Activated CD8-positive, alpha-beta memory T cell treated with anti-CD3 and anti-CD28 coated beads for 36 hours (primary cell): ENCODE measurements at regions not wholly inside any gene's neighbourhood (a gene's known extent, or its start where the extent isn't known, plus 50 kb on each side); places are given as distances from the start of the nearest gene placed in this dataset.
"Not testable (repeated sequence)": the region's sequence is repeated elsewhere in the genome, so short reads cannot be mapped to it uniquely, and the experiment has no call there.

ENCODE experiments used
- CTCF ChIA-PET: fragments of 350-600 bp; sonication (Branson Sonifier 250); formaldehyde crosslinking; loops from one replicate; lab custom pipeline; 2021; ENCODE audit warnings: antibody characterized with exemption; lab: Charles Lee
- POLR2A ChIA-PET: fragments of 350-600 bp; sonication (Branson Sonifier 250); formaldehyde crosslinking; loops from one replicate; lab custom pipeline; 2021; ENCODE audit warnings: antibody characterized with exemption; lab: Charles Lee

DNA sequence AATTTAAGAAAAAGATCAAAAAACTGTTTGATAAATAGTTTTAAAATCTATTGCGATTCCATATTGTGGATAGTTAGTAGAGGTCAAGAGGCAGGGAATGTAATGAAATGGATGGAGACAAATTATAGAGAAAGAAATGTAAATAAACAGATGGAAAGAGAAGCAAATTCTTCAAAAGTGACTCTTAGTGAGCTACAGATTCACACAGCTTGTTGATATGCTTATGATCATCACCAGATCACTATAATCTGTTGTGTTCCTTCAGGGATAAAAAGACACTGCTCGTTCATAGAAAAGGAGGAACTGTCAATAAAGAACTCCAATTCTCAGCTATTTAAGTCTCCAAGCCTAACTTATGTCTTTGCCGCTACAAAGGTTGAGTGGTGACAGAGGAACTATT lies 251.4 kb upstream of the SEMA3C start:
- ChIA-PET CTCF (no interaction called here), POLR2A (no interaction called here)

- ChIA-PET POLR2A (no interaction called here), CTCF (no interaction called here)
These were observed 249.1 kb upstream of the SEMA3C start for GRCh38 chr7:81167934-81168333.

GRCh38 chr7:81165070-81165469 lies 246.2 kb upstream of the SEMA3C start:
- ChIA-PET CTCF (no interaction called here), POLR2A (no interaction called here)

- POLR2A ChIA-PET: no interaction called here
- CTCF ChIA-PET: no interaction called here
These were observed 244.1 kb upstream of the SEMA3C start for GRCh38 chr7:81162771-81163525.

DNA sequence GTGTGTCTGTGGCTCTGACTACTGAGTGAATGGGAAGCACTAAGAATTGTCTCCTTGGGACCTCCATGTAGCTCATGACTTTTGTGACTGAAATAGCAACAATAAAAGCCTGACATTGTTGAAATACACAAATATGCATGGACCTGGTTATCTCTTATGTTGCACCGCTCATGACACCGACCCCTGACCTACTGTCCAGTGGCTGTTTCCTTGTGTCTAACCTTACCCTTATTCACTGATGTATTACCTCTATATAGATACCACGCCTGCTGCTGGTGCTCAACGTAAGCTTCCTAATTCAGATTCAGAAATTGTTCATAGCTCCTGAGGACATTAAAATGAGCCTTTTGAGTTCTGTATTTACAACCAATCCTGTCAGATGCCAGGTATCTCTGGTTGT lies 243.4 kb upstream of the SEMA3C start:
- CTCF ChIA-PET: no interaction called here

DNA sequence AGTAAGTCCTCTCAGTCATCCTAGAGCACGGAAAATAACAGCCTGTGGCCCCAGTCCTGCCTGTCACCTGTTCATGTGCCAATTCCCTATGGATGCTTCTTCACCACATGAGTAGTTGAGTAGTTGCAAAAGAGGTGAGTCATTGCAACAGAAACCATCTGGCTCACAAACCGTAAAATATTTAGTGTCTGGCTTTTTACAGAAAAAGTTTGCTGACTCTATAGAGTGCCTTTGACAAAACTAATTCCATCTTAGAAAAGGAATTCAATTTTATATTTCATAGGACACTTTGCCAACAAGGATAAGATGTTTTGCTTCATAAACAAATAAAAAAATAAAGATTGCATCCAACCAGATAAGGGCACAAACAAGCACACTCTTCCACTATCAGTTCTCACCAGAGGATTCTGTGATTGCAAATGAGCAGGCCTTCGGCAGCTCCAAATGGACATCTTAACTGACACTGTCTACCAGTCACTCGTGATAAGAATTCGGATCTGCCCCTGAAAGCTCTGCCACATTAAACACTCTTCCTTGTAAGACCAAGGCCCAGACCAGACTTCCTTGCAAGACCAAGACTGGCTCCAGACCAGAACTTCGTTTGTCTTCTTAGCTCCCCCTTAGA lies 242.7 kb upstream of the SEMA3C start:
- POLR2A ChIA-PET: no interaction called here
- CTCF ChIA-PET: no interaction called here

More for the DNA sequence above, 243.4 kb upstream of the SEMA3C start:
- POLR2A ChIA-PET: no interaction called here

DNA sequence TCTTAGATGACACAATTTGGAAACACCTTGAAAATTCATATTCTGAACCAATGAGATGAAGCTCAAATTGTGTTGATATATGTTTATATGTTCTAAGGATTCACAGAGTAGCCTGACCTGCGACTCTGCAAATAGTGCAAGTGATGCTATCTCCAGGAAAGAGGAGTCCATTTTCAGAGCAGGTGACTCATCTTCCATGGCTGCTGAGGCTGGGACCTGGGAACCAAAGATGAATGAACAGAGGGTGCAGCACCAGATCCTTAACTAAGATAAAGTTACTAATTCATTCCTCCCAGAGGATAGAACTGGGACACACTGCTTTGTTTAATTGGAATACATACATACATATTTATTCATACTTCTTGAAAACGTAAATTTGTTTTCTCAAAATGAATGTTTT lies 240.6 kb upstream of the SEMA3C start:
- CTCF ChIA-PET: no interaction called here

GRCh38 chr7:81158189-81158588 lies 239.3 kb upstream of the SEMA3C start:
- POLR2A ChIA-PET: no interaction called here
- CTCF ChIA-PET: no interaction called here

More for the DNA sequence above, 240.6 kb upstream of the SEMA3C start:
- POLR2A ChIA-PET: no interaction called here

DNA sequence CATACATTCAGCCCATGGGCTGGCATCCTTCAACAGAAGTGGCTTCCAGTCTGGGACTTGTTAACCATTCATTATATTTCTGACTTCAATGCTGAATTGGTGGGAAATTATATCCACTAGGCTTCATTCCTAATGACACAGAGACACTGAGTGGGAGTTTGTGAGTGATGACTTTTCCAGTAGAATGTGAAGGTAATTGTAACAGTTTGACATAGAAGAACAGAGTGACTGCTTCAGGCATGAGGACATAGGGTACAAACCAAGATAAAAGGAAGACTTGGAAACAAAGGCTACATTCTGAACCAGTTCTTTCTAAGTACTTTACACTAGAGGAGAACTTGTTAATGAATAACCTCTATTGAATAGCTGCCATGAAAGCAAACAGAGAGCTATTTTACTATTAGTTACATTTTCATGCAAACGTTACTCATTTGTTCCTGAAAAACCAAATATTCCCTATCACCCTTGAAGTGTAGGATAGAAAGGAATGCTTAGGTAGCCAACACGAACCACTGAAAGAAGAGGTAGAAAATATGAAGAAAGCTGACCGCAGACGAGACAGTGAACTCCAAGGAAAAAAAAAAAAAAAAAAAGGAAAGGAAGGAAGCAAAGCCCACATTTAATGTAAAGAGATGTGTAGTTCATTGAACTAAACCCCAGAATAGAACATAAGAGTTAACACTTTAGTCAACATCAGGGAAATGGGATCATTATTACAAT lies 237.0 kb upstream of the SEMA3C start:
- POLR2A ChIA-PET: no interaction called here
- CTCF ChIA-PET: no interaction called here

DNA sequence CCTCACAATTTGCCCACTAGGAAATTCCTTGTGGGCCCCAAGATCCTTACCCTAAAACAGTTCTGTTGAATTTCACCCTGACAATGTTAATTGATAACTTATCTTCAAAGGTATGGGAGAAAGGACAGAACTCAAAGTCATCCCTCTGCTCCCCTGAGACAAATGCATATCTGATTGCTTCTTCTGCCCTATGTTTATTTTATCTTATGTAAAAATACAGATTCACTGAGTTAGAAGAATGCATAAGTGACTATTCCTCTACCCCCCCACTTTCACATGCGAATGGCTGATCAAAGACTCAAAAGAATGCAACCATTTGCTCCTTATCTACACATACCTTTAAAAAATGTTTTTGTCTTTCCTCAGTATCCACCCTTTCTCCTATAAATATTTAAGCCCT lies 235.7 kb upstream of the SEMA3C start:
- CTCF ChIA-PET: no interaction called here
- POLR2A ChIA-PET: no interaction called here

DNA sequence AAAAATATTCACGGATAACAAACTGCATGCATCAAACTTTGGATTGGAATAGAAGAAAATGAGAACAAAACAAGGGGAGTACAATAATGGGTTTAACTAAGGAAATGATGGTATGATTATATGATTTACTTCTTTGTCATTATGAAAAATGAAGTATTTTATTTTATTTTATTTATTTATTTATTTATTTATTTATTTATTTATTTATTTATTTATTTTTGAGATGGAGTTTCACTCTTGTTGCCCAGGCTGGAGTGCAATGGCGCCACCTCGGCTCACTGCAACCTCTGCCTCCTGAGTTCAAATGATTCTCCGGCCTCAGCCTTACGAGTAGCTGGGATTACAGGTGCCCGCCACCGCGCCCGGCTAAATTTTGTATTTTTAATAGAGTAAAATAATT lies 234.1 kb upstream of the SEMA3C start:
- POLR2A ChIA-PET, CTCF ChIA-PET: not testable (repeated sequence)

- ChIA-PET CTCF (no interaction called here), POLR2A (no interaction called here)
These were observed 232.1 kb upstream of the SEMA3C start for GRCh38 chr7:81150951-81151361.

DNA sequence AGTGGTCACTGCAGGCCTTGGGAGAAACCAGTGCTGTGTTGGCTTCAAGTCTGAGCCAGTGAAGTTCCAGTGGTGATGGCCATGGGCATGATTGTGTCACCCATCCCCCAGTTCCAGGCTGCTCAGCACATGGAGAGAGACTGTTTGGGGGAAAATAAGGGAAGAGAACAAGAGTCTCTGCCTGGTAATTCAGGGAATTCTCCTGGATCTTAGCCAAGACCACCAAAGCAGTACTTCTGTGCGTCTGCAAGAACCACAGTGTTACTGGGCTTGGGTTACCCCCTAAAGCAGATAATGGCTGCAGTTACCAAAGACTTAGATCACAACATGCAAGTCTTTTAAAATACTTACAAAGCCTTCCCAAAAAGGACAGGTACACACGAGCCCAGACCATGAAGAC lies 225.0 kb upstream of the SEMA3C start:
- CTCF ChIA-PET: no interaction called here
- POLR2A ChIA-PET: no interaction called here

- POLR2A ChIA-PET: not testable (repeated sequence)
These were observed 222.7 kb upstream of the SEMA3C start for GRCh38 chr7:81141257-81142205.

DNA sequence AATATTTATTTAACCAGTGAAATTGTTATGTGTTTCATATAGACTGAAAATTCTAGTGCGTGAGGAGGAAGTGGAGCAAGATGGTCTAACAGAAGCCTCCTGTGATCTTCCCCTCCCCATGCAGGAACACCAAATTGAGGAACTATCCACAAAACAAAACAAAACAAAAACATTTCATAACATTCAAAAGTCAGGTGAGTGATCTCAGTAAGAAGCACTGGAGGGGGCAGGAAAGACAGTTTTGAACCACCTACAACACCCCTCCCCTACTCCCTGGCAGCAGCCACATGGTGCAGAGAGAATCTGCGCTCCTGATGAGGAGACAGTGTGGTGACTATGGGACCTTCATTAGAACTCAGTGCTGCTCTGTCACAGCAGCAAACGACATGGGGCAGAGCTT lies 221.9 kb upstream of the SEMA3C start:
- CTCF ChIA-PET: no interaction called here
- POLR2A ChIA-PET: no interaction called here

More at GRCh38 chr7:81141257-81142205, 222.7 kb upstream of the SEMA3C start:
- CTCF ChIA-PET: not testable (repeated sequence)

DNA sequence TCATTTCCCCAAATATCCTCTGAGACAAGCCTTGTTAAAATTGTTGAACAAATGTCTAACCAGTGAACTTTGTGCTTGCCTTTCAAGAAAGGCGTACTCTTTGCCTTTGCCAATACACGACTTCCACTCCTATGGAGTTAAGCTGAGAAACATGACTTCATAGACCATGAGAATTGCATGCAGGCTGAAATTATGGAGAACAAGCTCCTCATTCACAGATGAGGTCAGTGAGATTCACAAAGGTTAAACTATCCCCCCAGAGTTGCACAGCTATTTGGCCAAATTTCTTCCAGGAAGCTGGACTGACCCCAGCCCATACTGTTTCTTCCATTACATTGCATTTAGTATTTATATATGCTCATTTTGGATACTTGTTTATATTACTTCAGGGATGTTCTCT lies 221.4 kb upstream of the SEMA3C start:
- POLR2A ChIA-PET: no interaction called here
- CTCF ChIA-PET: no interaction called here

DNA sequence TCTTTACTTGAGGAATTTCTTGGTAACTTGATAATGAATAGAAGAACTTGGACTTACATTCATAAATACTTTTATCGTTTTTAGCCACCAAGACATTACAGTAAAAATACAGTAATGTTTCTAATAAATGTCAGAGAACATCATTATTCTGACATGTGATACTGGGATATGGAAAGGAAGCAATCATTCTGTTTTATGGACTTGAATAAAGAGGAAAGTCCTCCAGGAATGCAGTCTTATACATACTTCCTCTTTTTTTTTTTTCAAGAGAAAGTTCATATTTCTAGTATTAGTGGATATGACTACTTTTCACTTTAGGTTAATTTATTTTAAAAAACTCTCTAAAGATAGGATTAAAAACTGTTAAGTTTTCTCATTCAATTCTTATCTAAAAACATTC lies 220.0 kb upstream of the SEMA3C start:
- POLR2A ChIA-PET: no interaction called here
- CTCF ChIA-PET: no interaction called here

DNA sequence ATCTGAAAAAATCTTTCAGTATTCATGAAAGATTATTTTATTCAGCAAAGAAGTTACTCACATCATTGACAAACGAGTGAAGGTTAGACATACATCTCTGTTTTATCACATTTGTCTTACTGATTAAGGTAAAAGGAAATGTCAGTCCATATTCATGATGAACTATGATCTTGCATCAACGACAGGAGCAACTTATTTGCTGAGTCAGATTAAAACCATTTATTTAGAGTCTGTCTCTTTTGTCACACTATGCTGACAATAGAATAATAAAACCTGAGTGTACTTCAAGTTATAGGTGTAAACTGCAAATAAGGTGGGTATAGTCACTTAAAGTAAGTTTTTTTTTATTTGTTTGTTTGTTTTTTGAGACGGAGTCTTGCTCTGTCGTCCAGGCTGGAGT lies 216.5 kb upstream of the SEMA3C start:
- POLR2A ChIA-PET: no interaction called here
- CTCF ChIA-PET: no interaction called here

GRCh38 chr7:81128011-81128410 lies 209.2 kb upstream of the SEMA3C start:
- CTCF ChIA-PET: no interaction called here

DNA sequence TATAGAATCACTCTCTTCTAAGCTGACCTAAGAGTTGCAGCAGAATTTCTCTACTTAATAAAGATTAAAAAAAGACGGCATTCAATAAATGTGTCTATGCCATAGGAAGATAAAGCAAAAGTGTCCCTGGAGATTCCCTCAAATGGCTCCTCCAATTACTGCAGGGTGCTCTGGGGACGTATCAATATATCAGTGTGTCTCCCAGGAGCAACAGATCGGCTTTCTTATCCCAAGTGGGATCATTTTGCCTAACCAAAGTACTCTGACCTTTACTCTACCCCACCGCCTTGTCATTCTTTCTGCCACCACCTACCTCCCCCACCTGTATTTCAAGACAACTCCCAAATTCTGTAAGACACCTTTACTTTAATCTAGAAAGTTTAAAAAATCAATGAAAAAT lies 202.0 kb upstream of the SEMA3C start:
- ChIA-PET CTCF (no interaction called here), POLR2A (no interaction called here)

More at GRCh38 chr7:81128011-81128410, 209.2 kb upstream of the SEMA3C start:
- POLR2A ChIA-PET: no interaction called here
